GM21717 (cell line): ENCODE measurements at regions not wholly inside any gene's neighbourhood (a gene's known extent, or its start where the extent isn't known, plus 50 kb on each side); places are given as distances from the start of the nearest gene placed in this dataset.

ENCODE experiments used
- ATAC-seq: cut with Tn5 transposase; IDR thresholded peaks from one replicate; pipeline ENCODE4 v1.9.1; 2021; ENCODE audit warnings: mild to moderate bottlenecking, moderate library complexity; ENCODE audit not compliant: unreplicated experiment

DNA sequence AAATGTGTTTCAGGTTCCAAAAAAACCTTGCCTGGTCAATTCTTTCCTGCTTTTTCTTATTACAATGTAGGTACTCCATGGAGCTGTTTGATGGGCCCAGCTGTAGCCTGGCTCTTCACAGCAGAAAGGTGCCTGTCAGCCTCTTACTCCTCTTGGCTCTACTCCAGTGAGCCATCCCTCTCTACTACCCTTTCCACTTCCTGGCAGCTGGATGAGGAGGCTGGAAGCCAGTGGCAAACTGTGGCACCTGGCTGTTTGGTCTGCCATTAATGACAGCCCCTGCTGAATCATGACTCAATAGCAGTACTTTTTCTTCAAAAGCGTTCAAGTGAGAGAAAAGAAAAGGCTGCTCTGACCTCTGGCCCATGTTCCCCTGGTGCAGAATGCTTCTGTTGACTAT lies 618.1 kb downstream of the PYDC2 start:
- no peak for ATAC-seq

DNA sequence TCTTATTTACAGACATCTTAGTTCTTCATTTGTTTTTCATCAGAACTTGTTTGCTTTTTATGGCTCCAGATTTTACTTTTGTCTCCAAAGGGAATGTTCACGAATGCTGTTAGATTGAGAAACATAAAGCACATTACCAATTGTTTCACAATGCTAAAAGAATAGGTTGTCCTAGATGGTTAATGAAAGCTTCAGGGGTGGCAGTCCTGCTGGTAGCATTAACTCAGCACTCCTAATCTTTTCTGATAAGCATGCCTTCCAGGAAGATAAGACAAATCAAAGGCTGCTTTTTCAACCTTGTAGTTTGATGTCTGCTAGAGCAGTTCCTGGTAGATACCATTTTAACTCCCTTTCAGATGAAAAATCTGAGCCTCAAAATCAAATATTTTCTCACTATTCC lies 619.4 kb downstream of the PYDC2 start:
- no peak for ATAC-seq

DNA sequence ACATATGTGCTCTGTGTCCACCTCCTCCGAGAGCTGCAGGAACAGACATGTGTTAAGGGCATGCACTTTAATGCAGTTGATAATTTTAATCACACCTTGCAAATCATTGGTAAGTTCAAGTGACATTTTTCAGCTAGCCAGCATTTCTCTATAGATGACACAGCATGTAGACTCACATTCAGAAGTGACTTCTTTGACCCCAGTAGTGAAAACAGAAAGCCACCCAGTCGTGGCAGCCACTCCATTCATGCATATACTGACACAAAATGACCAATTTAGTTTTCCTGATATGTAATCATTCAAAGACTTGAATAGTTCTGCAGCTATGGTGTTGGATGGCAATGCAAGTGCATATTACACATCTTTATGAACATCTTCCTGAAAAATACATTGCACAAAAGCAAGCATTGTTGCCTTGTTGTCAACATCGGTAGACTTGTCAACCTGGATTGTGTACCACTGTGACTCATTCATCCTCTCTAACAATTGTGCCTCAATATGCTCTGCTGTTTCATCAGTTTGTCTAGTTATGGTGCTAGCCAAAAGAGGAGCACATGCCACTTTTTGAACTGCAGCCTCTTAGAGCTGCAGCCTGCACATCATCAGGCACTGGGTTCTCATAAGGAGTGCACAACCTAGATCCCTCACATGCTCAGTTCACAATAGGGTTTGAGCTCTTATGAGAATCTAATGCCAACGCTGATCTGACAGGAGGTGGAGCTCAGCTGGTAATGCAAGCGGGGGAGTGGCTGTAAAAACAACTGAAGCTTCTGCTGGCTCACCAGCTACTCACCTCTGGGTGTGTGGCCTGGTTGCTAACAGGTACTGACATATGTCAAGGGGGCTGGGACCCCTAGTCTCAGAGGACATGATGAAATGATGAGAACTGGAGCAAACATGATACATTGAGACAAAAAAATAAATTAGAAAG lies 622.0 kb downstream of the PYDC2 start:
- ATAC-seq: peak; percentile 97
